Fibroblast of peridontal ligament (primary cell): ENCODE measurements at regions not wholly inside any gene's neighbourhood (a gene's known extent, or its start where the extent isn't known, plus 50 kb on each side); places are given as distances from the start of the nearest gene placed in this dataset.

Experiments used
- DNase-seq: peaks from one replicate; pipeline ENCODE4 v3.0.0-alpha.2; 2010; ENCODE audit errors: extremely low read depth

GRCh38 chr7:25809441-25809840, 342.6 kb upstream of the NFE2L3 start:
- DNase-seq: no peak

DNA sequence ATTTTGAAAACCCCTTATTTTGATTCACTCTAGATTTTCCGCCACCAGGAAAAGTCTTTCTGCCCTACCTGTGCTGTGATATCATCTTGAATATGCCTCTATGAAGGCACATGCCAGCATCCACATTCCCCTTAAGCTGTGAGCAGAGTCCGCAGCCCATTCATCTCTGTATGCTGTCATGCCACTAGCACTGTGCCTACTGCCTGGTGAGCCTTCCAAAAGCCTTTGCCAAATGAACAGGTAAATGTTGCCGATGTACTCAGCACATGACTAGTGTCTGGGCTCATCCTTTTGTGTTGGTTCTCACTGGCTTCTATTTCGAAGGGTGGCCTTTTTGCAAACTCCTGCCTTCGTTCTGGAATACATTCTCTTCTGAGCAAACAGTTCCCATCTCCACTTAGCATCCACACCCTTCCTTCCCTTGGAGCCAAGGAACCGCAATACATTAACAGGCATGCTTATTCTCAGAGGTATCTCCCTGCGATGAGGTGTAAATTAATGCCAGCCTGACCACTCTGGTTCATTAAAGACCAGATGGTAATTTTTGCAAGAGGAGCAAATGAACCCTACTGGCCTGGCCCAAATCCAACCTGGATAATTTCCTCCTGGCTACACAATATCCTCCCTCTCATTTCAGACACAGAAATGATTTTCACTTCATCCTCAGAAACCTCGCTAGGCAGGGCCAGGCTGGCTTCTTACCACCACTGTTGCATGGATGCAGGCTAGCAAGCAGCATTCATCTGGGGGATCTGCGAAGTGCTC, 339.7 kb upstream of the NFE2L3 start:
- DNase-seq: no peak

DNA sequence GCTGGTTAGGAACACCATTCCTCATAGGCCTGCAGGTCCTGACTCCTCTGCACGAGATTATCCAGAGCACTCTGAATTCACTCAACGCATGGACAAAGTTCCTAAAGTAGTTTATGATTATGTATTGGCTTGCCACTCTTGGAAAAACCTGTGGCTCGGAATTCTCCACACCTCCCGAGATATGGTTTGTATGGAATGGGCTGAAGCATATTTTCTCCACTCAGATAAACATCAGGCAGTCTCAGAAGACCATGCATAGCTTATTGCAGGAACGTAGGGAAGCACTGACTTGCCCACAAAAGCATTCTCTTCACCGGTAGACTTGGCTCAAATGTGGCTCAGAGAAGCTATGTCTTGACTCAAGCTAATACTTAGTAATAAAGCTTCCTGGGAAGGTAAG, 338.6 kb upstream of the NFE2L3 start:
- no peak for DNase-seq

DNA sequence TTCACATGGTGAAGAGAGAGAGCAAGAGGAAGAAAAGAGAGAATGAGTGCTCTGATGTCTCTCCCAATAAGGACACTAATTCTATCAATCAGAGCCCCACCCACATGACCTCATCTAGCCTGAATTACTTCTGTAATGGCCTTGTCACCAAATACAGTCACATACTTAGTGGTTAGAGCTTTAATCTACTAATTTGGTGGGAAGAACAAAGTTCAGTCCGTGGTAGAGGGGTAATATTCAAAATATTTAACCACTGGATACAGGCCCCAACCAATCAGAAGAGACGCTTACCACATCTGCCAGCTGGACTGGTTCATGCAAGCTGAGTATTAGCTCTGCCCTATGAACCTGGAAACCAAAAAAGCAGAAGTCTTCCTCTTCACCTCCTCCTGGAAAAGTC, 336.3 kb upstream of the NFE2L3 start:
- no peak for DNase-seq

DNA sequence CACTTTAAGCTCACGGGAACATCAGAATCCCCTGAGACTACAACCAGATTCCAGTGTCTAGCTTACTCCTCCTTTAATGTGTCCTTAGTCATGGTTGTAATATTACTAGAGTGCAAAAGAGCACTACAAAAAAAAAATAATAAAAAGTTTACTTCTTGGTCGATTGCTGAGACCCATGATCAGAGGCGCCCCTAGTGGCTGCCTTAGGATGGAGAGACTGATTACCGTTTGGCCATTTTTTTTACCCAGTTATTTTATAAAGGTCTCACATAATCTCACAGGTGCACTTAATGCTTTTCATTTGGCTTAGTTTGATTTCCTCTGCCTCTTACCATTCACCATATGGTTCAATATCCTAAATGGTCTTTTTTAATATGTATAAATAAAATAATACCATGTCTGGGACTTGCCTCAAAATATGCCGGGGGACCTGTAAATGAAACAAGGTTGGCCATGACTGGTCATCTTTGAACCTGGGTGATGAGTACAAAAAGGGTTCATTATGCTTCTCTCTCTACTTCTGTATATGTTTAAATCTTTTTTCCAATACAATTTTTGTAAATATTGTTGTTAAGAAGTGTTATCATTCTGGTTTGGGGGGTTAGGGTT, 331.5 kb upstream of the NFE2L3 start:
- DNase-seq: no peak

GRCh38 chr7:25821225-25821624, 330.8 kb upstream of the NFE2L3 start:
- no peak for DNase-seq

GRCh38 chr7:25822823-25823222, 329.2 kb upstream of the NFE2L3 start:
- DNase-seq: no peak

GRCh38 chr7:25823571-25823970, 328.4 kb upstream of the NFE2L3 start:
- DNase-seq: no peak

GRCh38 chr7:25828468-25828867, 323.5 kb upstream of the NFE2L3 start:
- DNase-seq: no peak

GRCh38 chr7:25829663-25830062, 322.3 kb upstream of the NFE2L3 start:
- DNase-seq: no peak

- no peak for DNase-seq
Observed at GRCh38 chr7:25830215-25830614, 321.8 kb upstream of the NFE2L3 start.

DNA sequence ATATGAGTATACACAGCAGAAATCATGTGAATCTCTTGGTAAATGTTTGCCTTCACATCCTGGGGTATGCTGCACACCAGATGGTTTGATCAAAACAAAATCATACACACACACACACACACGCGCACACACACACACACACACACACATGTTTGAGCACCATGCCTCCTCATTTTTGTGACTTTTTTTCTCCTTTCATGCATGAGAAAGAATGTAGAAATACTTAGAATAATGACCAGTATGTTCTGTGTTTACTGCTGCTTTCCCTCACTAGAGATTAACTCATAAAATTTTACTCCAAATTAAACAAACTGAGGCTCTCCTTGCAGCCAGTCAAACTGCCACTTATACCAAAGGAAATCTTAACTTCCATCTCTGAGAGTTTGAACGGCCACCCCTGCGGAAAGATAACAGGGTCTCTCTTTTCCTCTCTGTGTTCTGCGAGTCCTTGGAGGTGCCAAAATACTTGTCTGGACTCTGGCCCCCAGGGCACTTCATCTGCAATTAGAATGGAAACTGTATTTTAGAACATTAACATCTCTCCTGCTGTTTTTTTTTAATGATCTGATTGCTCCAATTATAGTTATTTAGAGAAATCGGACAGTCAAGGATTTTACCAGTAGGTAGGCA, 320.8 kb upstream of the NFE2L3 start:
- DNase-seq: peak; percentile 46

DNA sequence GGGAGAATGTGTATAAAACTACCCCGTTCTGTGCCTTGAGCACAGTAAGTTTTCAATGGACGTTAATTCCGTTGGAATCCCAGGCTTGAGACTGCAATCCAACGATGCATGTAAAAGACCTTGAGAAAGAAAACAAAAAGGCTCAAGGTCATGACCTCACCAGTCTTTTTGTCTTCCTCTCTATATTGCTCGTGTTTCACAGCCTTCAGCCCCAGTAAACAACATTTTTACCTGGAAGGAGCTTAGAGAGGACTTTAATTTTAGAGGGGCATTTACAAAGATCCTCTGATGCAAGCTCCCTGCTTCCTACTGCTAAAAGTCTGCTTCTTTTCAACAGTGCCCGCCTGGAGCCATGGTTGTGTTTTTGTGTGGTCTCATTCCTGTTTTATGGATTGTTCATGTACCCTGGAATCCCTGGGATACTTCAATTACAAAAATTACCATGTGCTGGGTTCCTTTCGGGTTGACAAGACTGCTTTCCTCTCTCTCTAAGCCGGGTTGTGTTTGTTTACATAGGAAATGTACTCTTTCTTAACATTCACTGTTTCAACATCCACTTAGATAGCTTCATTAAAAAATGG, 320.1 kb upstream of the NFE2L3 start:
- DNase-seq: peak; percentile 44

GRCh38 chr7:25832456-25832855, 319.5 kb upstream of the NFE2L3 start:
- no peak for DNase-seq

- no peak for DNase-seq
Observed at GRCh38 chr7:25832929-25833328, 319.1 kb upstream of the NFE2L3 start.

DNA sequence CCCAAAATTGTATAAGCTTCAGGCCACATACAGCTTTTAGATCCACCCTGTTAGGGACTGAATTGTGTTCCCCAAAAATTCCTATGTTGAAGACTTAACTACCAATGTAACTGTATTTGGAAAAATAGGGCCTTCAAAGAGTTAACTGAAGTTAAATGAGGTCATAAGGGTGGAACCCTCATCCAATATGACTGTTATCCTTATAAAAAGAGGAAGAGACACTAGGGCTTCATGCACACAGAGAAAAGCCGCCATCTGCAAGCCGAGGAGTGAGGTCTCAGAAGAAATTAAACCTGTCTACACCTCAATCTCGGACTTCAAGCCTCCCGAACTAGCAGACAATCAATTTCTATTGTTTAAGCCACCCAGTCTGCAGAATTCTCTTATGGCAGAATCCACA, 317.9 kb upstream of the NFE2L3 start:
- no peak for DNase-seq

DNA sequence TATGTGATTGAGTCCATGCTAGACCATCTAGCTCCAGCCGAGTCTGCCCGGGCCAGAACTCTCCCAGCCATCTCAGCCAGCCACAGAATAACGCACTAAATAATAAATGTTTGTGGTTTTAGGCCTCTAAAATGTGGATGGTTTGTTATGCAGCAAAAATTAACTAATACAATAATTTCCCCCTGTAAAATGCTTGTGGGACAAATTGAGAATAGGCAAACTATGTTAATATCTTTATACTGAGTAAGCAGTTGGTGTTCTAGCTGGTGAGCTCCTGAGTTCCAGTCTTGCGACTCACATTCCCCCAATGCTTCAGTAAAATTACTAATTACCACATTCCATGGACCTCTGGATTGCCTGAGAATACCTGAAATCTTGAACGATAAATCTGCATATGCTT, 316.8 kb upstream of the NFE2L3 start:
- DNase-seq: peak; percentile 61

DNA sequence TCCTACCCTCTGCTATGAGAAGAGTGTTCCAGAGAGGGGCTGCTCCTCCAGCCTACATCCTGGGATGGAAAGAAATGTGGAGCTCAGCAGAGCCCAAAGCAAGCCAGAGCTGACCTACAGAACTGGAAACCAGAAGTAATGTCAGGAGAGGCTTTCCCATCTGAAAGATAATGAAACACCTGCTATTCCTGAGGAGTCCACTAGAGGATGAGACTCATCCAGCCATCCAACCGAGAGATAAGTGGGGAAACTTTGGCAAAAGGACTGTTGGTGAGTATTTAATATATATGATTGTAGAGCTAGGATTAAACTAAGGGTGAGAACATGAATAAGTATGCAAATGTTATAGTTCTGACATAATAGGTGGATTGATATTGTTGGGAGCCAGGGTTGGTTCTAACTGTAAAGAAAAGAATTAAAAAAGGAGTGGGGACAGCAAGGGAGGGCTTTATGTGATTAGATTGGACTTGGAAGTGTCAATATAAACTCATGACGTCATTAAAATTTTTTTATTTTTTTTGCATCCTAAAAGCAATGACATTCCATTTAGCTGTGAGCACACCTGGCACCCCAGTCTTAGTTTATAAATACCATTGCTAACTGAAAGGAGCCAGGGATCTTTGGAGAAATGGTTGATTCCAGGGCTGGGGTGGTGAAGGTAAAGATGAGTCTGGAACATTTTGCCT, 312.8 kb upstream of the NFE2L3 start:
- no peak for DNase-seq

DNA sequence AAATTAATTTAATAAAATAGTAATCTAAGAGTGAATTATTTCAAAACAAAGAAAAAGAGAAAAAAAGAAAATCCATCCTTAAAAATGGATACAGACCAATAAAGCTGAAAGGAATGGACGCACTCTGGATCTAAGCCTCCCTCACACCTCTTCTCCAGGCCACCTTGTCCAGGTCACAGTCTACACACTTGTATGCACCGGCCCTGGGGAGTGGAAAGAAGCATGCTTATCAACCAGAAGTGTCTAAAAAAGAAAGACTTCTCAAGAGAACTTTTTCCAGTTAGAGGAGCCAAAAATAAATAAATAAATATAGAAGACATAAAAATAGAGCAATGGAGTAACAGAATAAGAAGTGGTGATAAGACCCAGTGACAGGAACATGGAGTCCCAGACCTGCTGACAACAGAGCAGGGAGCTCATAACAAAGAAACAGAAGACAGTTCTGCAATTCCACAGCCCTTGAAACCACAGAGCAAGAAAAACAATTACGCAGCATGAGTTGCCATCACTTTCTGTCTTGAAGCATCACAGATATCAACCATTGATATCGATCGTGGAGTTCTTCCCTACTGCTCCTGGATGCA, 311.7 kb upstream of the NFE2L3 start:
- no peak for DNase-seq

GRCh38 chr7:25841575-25841974, 310.4 kb upstream of the NFE2L3 start:
- DNase-seq: no peak

- DNase-seq: no peak
Observed at GRCh38 chr7:25842201-25842733, 309.7 kb upstream of the NFE2L3 start.

DNA sequence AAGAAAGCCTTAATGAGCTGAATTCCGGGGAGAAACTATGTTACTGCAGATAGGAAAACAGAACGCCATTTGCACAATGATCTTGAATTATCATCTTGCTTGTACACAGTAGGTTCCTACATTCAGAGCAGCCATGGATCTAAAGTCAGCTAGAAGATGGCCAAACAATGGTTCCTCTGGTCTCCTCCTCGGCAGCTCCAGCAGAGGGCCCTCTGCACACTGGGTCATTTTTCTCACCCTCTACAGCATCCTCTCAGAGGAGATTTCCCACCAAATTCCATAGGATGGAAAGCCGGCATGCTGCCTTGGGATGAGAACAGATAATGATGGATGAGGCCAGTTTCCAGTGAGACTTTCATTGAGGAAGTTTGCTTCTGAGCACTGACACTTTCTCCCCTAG, 308.5 kb upstream of the NFE2L3 start:
- DNase-seq: no peak
